ENCODE measurements at regions not wholly inside any gene's neighbourhood (a gene's known extent, or its start where the extent isn't known, plus 50 kb on each side); places are given as distances from the start of the nearest gene placed in this dataset.

GRCh38 chrX:39910651-39911050, 187.1 kb downstream of the BCOR start:
- no peak for TF ChIP-seq CTCF (IDR thresholded peaks at IDR 0.05; ENCODE audit: insufficient read depth, low read length, poor library complexity, severe bottlenecking)
- H3K4me3 ChIP-seq (ENCODE audit: low read depth, low read length): no peak overlapping the region

GRCh38 chrX:39911278-39911897, 186.4 kb downstream of the BCOR start:
- Histone ChIP-seq H3K4me3 (ENCODE audit: low read depth, low read length) (no peak overlapping the region), H3K27me3 (ENCODE audit: control insufficient read depth, insufficient read depth, low read length) (no peaks in the 10 kb centered on the region), H3K36me3 (ENCODE audit: control insufficient read depth, insufficient read depth, low read length) (no peaks in the 10 kb centered on the region)
- DNase-seq (ENCODE audit: low read depth): no peak
- no peak for TF ChIP-seq CTCF (IDR thresholded peaks at IDR 0.05; ENCODE audit: insufficient read depth, low read length, poor library complexity, severe bottlenecking)

More at GRCh38 chrX:39910651-39911050, 187.1 kb downstream of the BCOR start:
- Histone ChIP-seq H3K27me3 (ENCODE audit: control insufficient read depth, insufficient read depth, low read length) (no peaks in the 10 kb centered on the region), H3K36me3 (ENCODE audit: control insufficient read depth, insufficient read depth, low read length) (no peaks in the 10 kb centered on the region)
- DNase-seq (ENCODE audit: low read depth): no peak

- TF ChIP-seq CTCF (IDR thresholded peaks at IDR 0.05; ENCODE audit: insufficient read depth, low read length, poor library complexity, severe bottlenecking): no peak
- no peak for DNase-seq (ENCODE audit: low read depth)
- H3K27me3 ChIP-seq (ENCODE audit: control insufficient read depth, insufficient read depth, low read length): no peaks in the 10 kb centered on the region
- H3K36me3 ChIP-seq (ENCODE audit: control insufficient read depth, insufficient read depth, low read length): no peaks in the 10 kb centered on the region
- H3K4me3 ChIP-seq (ENCODE audit: low read depth, low read length): no peak overlapping the region
Measured at GRCh38 chrX:39912126-39912525, 185.6 kb downstream of the BCOR start.

GRCh38 chrX:39915081-39915480, 182.7 kb downstream of the BCOR start:
- Histone ChIP-seq H3K4me3 (ENCODE audit: low read depth, low read length) (no peak overlapping the region), H3K36me3 (ENCODE audit: control insufficient read depth, insufficient read depth, low read length) (no peaks in the 10 kb centered on the region), H3K27me3 (ENCODE audit: control insufficient read depth, insufficient read depth, low read length) (no peaks in the 10 kb centered on the region)
- TF ChIP-seq CTCF (IDR thresholded peaks at IDR 0.05; ENCODE audit: insufficient read depth, low read length, poor library complexity, severe bottlenecking): no peak
- DNase-seq (ENCODE audit: low read depth): no peak

GRCh38 chrX:39915596-39915995, 182.2 kb downstream of the BCOR start:
- Histone ChIP-seq H3K4me3 (ENCODE audit: low read depth, low read length) (no peak overlapping the region), H3K36me3 (ENCODE audit: control insufficient read depth, insufficient read depth, low read length) (no peaks in the 10 kb centered on the region), H3K27me3 (ENCODE audit: control insufficient read depth, insufficient read depth, low read length) (no peaks in the 10 kb centered on the region)
- no peak for DNase-seq (ENCODE audit: low read depth)
- no peak for TF ChIP-seq CTCF (IDR thresholded peaks at IDR 0.05; ENCODE audit: insufficient read depth, low read length, poor library complexity, severe bottlenecking)

GRCh38 chrX:39921838-39922237, 175.9 kb downstream of the BCOR start:
- no peak for DNase-seq (ENCODE audit: low read depth)
- Histone ChIP-seq H3K36me3 (ENCODE audit: control insufficient read depth, insufficient read depth, low read length) (no peaks in the 10 kb centered on the region), H3K27me3 (ENCODE audit: control insufficient read depth, insufficient read depth, low read length) (no peaks in the 10 kb centered on the region), H3K4me3 (ENCODE audit: low read depth, low read length) (no peak overlapping the region)
- TF ChIP-seq CTCF (IDR thresholded peaks at IDR 0.05; ENCODE audit: insufficient read depth, low read length, poor library complexity, severe bottlenecking): no peak
